WTC11 (cell line): ENCODE measurements at regions not wholly inside any gene's neighbourhood (a gene's known extent, or its start where the extent isn't known, plus 50 kb on each side); places are given as distances from the start of the nearest gene placed in this dataset.

ENCODE experiments used
- FOXJ3 ChIP-seq: sonication (generic); formaldehyde crosslinking; IDR thresholded peaks from 2 replicates; pipeline ENCODE4 v1.9.0; 2021; ENCODE audit warnings: missing genetic modification reagents, mild to moderate bottlenecking, borderline replicate concordance
- TF ChIP-seq, protein P1 (sequence below): fragments of 200-600 bp; IDR thresholded peaks from 2 replicates; pipeline ENCODE4 v1.8.0; 2022; ENCODE audit warnings: antibody characterized with exemption

- no peak for TF ChIP-seq FOXJ3
- TF ChIP-seq, protein P1, sequence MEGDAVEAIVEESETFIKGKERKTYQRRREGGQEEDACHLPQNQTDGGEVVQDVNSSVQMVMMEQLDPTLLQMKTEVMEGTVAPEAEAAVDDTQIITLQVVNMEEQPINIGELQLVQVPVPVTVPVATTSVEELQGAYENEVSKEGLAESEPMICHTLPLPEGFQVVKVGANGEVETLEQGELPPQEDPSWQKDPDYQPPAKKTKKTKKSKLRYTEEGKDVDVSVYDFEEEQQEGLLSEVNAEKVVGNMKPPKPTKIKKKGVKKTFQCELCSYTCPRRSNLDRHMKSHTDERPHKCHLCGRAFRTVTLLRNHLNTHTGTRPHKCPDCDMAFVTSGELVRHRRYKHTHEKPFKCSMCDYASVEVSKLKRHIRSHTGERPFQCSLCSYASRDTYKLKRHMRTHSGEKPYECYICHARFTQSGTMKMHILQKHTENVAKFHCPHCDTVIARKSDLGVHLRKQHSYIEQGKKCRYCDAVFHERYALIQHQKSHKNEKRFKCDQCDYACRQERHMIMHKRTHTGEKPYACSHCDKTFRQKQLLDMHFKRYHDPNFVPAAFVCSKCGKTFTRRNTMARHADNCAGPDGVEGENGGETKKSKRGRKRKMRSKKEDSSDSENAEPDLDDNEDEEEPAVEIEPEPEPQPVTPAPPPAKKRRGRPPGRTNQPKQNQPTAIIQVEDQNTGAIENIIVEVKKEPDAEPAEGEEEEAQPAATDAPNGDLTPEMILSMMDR: no peak
These were observed 606.9 kb downstream of the PCDH7 start for GRCh38 chr4:31327031-31327430.
